ENCODE measurements at regions not wholly inside any gene's neighbourhood (a gene's known extent, or its start where the extent isn't known, plus 50 kb on each side); places are given as distances from the start of the nearest gene placed in this dataset.
"Not testable (repeated sequence)": the region's sequence is repeated elsewhere in the genome, so short reads cannot be mapped to it uniquely, and the experiment has no call there.

GRCh38 chr16:87156195-87156594, 161.0 kb downstream of the C16orf95 start:
- no peak for DNase-seq (ENCODE audit: low spot score)

- no peak for DNase-seq (ENCODE audit: low spot score)
Measured at GRCh38 chr16:87160234-87160636, 157.0 kb downstream of the C16orf95 start.

DNA sequence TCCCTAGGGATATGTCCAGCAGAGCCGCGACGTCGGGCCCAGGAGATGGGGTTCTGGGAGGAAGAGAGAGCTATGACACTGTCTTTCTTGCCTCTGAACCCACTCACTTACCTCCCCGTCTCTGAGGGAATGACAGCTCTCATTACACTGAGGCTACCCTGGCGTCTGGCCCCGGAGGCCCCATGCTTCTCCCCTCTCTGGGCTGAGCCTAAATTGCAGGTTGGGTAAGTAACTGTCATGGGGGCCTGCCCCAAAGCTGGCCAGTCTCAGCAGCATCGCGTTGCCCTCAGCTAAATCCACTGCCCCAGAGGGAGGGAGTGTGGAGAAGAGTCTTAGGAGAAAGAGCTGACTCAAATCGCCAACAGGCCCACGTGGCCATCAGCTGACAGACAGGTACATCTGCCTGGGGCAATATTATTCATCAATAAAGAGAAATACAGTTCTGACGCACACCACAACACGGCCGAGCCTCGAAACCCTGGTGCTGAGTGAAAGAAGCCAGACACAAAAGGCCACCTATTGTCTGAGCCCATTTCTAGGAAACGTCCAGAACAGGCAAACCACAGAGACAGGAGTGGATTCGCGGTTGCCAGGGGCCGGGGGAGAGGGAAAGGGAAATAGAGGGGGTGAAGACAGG, 156.4 kb downstream of the C16orf95 start:
- no peak for DNase-seq (ENCODE audit: low spot score)

DNA sequence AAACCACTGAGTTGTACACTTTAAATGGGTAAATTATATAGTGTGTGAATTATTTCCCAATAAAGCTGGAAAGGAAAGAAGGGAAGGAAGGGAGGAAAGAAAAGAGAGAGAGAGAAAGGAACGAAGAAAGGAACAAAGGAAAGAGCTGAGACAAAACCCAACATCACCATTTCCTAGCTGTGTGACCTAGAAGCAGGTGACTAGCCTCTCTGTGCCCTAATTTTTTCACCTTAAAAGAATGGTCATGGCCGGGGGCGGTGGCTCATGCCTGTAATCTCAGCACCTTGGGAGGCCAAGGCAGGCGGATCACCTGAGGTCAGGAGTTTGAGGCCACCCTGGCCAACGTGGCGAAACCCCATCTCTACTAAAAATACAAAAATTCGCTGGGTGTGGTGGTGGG, 155.8 kb downstream of the C16orf95 start:
- not testable (repeated sequence) for DNase-seq (ENCODE audit: low spot score)

GRCh38 chr16:87161822-87162676, 155.1 kb downstream of the C16orf95 start:
- DNase-seq (ENCODE audit: low spot score) = no peak

DNA sequence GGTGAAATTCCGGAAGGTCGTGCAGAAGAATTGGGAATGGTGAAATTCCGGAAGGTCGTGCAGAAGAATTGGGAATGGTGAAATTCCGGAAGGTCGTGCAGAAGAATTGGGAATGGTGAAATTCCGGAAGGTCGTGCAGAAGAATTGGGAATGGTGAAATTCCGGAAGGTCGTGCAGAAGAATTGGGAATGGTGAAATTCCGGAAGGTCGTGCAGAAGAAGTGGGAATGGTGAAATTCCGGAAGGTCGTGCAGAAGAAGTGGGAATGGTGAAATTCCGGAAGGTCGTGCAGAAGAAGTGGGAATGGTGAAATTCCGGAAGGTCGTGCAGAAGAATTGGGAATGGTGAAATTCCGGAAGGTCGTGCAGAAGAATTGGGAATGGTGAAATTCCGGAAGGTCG, 154.4 kb downstream of the C16orf95 start:
- DNase-seq (ENCODE audit: low spot score) = not testable (repeated sequence)

DNA sequence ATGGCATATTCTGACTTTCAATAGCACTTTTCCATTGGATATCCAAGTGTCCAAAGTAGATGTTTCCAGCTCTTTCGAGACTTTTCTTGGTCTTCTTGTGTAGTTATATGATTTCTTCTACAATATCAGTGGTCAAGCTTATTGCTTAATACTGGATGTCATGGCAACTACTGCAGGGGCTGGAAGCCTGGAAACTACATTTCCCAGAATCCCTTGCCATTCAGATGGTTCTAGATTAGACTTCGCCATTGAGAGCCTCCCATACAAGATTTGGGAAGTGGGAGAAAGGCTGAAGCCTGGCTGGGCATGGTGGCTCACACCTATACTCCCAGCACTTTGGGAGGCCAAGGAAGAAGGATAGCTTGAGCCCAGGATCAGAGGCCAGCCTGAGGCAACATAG, 153.6 kb downstream of the C16orf95 start:
- no peak for DNase-seq (ENCODE audit: low spot score)

DNA sequence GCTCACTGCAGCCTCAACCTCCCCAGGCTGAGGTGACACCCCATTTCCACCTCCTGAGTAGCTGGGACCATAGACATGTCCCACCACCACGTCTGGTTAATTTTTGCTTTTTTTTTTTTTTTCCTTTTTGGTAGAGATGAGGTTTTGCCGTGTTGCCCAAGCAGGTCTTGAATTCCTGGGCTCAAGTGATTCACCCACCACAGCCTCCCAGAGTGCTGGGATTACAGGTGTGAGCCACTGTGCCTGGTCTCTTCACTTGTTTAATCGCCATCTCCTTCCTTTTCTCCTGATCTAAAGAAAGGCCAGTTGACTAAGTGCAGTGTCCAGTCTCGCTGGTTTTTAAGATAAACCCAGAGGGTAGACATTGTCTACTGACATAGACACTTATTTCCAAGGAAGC, 152.0 kb downstream of the C16orf95 start:
- DNase-seq (ENCODE audit: low spot score) = no peak

DNA sequence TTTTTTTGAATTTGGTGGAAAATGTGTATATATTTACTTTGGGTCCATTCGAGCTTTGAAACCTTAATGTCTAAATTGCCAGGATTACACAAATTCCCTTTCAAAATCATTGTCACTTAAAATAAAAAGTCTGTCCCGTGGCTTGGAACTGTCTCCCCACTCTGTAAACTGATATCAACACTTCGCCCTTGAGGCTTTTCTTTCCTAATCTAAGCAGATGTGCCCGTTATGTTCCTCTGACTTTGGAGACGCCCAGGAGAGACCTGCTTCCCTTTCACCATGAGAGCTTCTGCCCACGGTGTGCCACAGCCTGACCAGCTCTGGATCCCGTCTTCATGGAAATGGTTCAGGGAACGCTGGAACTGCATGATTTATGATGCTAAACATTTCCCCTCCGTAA, 151.3 kb downstream of the C16orf95 start:
- no peak for DNase-seq (ENCODE audit: low spot score)

GRCh38 chr16:87166321-87166720, 150.9 kb downstream of the C16orf95 start:
- no peak for DNase-seq (ENCODE audit: low spot score)

DNA sequence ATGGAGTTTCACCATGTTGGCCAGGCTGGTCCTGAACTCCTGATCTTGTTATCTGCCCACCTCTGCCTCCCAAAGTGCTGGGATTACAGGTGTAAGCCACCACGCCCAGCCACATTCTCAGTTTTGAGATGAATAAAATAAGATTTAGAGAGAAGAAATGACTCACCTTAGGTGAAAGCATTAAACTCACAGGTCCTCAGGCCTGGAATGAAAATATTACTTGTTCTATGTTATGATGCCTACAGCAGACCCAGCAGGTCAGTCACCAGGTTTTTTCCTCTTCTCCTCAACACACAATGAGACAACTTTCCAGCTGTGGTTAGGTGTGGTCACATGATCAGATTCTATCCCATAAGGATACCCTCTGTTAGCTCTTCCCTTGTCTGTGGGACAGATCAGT, 150.3 kb downstream of the C16orf95 start:
- DNase-seq (ENCODE audit: low spot score) = no peak

GRCh38 chr16:87169509-87169995, 147.6 kb downstream of the C16orf95 start:
- DNase-seq (ENCODE audit: low spot score) = no peak

- DNase-seq (ENCODE audit: low spot score) = no peak
Measured at GRCh38 chr16:87170310-87170709, 146.9 kb downstream of the C16orf95 start.

DNA sequence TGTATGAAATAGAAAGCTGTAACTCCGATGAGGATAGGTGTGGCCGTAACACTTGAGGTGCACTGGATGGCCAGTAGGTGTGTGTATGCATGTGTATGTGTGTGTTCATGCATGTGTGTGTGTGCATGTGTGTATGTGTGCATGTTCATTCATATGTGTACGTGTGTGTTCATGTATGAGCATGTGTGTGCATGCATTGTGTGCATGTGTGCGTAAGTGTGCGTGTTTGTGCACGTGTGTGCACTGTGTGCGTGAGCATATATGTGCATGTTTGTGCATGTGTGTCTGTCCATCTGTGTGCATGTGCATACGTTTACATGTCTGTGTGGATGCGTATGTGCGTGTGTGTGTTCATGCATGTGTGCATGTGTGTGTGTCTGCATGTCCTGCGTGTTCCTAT, 145.5 kb downstream of the C16orf95 start:
- no peak for DNase-seq (ENCODE audit: low spot score)

DNA sequence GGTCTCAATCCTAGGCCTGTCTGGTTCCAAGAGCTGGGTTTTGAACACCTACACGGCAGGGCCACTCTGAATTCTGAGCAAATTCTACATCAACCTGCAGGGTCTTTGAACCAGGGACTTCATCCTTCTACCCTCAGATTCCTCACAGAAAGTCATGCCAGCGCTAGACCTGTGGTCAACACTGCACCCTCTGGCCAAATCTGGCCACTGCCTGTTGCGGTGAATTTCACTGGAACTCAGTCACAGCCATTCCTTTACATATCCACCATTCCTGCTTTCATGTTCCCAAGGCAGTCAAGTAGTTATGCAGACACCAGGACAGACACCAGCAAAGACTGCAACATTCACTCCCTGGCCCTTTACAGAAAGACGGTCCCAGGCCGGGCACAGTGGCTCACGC, 144.6 kb downstream of the C16orf95 start:
- DNase-seq (ENCODE audit: low spot score) = no peak

- no peak for DNase-seq (ENCODE audit: low spot score)
Measured at GRCh38 chr16:87173294-87173893, 143.8 kb downstream of the C16orf95 start.

- DNase-seq (ENCODE audit: low spot score) = no peak
Measured at GRCh38 chr16:87174061-87174460, 143.1 kb downstream of the C16orf95 start.

DNA sequence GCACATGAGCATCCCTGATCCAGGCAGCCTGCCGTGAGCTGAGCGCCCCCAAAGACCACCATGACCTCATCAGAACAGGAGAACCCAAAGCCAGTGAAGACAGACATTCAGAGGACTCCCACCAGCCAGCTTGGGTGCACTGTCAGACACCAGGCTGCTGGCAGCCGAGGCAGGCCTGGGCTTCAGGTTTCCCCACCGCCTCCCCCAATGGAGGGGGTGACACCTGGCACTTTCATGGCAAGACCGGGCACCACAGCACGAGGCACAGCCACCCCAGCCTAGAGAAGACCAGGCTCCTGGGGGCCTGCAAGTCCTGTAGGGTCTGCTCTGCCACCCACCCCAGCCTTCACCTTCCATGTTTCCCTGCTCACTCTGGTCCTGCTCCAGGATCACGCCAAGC, 140.5 kb downstream of the C16orf95 start:
- no peak for DNase-seq (ENCODE audit: low spot score)

- no peak for DNase-seq (ENCODE audit: low spot score)
Measured at GRCh38 chr16:87177673-87178072, 139.5 kb downstream of the C16orf95 start.

GRCh38 chr16:87178177-87178863, 138.9 kb downstream of the C16orf95 start:
- DNase-seq (ENCODE audit: low spot score) = no peak

- no peak for DNase-seq (ENCODE audit: low spot score)
Measured at GRCh38 chr16:87178977-87179376, 138.2 kb downstream of the C16orf95 start.

DNA sequence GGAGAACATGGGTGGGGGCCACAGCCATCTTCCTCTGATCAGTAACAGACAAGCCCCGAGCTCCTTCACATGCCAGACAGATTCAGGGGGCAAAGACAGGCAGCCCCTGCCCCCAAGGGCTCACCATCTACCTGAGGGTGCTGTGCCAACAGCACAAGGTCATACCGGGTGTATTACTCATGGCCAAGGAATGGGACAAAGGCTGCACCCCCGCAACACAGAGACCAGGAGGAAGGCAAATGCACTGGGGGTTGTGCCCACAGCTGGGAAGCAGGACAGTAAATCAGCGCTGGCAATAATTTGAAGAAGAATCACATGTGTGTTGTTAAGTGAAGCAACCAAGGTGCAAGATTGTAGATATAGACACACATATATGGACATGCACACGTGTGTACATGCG, 137.1 kb downstream of the C16orf95 start:
- no peak for DNase-seq (ENCODE audit: low spot score)
